ENCODE measurements at regions not wholly inside any gene's neighbourhood (a gene's known extent, or its start where the extent isn't known, plus 50 kb on each side); places are given as distances from the start of the nearest gene placed in this dataset.
A peak's percentile ranks its signal among the peaks of the same experiment; 100 is the strongest.

DNA sequence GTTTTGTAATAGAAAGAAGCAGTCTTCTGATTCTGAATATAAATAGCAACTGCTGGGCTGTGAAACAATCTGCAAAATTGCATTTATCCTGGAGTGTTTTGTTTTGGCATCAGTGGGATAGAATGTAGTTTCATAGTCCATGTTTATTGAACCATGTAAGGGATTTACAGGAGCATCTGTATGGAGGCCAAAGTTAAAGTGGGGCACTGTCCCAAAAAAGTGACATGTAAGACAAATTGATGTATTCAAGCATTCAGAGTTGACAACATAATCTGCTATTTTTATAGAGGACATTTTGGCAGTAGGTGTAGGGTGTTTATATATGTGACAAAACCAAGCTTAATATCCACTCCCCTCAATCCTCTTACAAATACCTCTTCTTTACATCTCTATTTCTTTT is 200.5 kb upstream of the ANK2 start:
- no peak for FAIRE-seq

GRCh38 chr4:112852601-112853000 is 196.9 kb upstream of the ANK2 start:
- no peak for FAIRE-seq

DNA sequence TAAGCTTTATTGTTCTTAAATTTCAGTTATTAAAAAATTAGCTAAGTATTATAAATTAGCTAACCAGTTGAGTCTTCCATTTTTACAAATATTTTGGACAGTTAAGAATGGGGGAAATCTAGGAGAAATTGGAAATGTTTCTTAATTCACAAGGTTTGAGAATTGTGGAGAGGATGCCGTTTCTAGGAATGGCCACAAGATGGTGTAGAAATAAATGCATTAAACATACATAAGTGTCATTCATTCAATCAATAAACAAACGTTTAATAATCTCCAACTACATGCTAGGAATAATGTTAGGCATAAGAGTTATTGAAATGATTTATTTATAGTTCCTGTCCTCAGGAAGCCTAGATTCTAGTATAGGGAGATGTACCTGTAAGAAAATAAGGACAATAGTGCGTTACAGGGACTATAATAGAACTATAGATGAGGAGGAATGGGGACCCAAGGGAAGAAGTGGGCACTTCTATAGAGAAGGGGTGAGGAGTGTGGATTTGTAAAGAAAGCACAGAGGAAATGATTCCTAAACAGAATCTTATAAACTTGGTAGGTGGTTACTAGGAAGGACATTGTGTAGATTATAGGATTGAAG is 195.7 kb upstream of the ANK2 start:
- FAIRE-seq: peak; percentile 41

GRCh38 chr4:112854420-112854819 is 195.0 kb upstream of the ANK2 start:
- FAIRE-seq: no peak

GRCh38 chr4:112855058-112855457 is 194.4 kb upstream of the ANK2 start:
- FAIRE-seq: no peak

GRCh38 chr4:112857461-112857860 is 192.0 kb upstream of the ANK2 start:
- FAIRE-seq: no peak

DNA sequence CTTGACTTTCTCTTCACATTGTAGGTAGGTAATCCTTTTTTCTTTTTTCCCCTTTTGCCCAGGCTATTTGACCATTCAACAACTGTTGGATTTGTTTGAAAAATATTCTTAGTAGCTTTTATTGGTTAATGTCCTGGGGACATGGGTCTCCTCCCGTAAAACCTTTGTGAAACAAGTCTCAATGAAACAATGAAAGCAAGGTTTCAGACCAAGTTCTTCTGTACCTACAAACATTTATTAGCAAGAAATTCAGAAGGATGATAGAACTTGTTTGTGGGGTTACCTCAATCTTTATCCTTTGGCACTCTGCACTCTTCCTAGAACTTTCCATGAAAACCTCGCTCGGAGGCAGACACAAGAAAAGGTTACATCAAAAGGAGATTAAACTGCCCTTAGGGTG is 190.7 kb upstream of the ANK2 start:
- no peak for FAIRE-seq

DNA sequence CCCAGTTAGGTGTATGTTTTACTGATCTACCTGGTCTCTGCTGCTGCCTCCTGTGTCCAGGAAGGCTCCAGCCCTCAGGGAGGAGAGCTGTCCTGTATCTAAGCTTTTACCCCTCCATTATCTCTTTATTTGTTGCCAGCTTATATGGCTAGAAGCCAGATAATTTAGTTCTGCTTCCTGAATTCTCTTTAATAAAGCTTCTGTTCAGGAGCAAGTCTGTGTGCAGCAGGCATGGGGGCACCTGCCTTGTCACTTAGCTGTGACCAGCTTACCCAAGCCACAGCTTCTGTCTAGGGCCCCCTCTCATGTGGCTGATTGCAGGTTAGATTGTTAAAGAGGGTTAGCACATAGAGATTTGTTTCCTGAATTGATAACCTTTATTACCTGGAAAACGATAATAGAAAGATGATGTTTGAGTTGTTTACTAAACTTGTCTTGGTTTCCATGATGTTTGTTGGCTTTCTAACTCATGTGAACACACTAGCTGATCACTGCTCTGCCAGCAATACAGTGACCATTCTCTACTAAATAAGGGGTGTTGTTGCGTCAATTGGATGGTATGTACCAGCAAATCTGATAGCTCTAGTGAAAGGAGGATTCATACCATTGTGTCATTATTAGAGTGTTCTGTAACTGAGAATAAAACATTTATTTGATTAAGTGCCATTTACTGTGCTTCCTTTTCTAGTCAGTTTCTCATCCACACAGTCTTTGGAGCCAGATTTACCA is 189.8 kb upstream of the ANK2 start:
- no peak for FAIRE-seq

GRCh38 chr4:112860830-112861690 is 188.4 kb upstream of the ANK2 start:
- no peak for FAIRE-seq

DNA sequence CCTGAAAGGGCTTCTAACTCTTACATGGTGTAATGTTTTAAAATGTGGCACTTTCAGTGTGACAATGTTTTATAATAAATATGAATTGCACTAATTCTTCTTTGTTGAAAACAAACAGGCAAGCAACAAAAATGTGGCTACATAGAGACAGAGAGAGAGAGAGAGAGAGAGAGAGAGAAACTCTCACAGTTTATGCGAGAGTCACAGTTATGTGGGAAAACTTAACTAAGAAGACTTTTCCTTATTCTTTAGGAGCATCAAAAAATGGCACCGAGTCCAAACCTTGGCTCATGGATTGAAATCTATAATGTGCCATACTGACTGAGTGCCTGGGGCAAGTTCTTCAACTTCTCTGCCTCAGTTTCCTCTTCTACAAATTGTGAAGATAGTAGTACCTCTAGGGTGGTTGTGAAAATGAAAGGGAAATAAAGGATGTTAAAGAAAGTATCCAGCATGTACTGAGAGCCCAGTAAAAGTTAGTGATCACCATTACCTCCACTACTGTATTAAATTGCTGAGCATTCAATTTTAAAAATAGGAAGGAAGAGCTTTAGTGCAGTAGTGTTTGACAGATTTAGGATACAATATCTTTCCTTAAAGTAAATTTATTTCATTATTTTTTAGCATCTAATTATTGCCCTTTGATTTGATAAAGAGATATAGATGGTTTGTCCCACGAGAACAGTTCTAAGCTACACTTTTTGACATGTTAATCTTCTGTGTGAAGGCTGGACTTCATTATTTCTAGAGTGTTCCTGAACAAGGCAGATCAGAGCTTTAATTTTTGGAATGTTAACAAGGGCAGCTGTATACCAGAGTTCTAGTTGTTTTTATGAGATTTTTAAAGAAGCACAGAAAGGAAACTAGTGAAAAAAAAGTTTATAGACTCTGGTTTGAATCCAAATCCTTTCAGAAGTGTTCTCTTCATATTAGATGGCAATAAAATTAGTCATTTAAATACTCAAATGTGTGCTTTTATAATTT is 187.5 kb upstream of the ANK2 start:
- peak; percentile 94 for FAIRE-seq

- FAIRE-seq: peak; percentile 53
Measured at GRCh38 chr4:112865443-112865842, 184.0 kb upstream of the ANK2 start.

DNA sequence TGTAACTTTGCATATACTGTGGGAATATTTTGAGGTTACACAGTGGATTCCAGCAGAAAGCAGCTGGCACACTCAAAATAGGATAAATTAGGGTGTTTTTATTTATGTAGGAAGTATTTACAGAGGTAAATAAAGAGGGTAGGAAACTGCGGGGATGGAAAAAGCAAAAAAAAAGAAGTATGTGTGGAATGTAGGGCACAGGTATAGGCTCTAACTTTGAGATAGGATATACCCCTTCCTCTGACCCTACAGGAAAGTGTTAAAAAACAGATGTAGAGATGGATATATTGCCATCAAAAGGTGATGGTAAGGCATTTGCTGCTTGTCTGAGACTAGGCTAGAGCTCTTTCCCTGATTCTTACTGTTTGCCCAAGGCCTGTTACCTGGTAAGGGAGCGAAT is 173.1 kb upstream of the ANK2 start:
- FAIRE-seq: no peak

DNA sequence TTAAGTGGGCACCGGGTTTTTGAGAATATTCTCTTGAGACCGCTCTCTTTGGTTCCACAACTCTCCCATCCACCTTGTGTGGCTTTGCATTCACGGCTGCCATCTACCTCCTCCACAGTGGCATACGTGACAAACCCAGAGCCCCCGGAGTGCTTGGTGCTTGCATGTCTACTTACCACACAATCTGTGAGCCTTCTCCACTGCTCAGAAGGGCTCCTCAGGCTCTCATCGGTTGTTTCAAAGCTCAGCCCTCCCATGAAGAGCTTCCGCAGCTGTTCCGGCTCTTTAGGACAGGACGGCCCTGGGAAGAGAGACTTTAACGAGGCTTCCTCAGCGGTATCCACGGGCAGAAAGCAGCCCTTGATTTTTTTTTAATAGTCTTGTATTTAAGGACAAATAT is 167.6 kb upstream of the ANK2 start:
- FAIRE-seq: no peak

DNA sequence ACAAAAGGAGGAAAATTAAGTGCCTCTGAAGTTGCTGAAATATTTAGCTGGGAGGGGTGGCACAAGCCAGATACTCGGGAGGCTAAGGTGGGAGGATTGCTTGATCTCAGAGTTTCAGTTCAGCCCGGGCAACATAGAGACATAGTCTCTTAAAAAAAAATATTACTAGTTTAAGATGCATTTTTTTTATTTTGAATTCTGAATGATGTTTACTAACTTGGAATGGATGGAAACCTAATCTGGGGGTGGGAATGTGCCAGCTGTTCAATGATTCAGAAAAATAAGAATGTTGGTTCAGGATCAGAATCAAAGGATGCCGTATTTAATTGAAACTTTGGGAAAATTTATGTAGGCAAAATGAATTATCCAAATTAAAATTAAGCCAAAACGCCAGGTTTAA is 167.2 kb upstream of the ANK2 start:
- FAIRE-seq: no peak

DNA sequence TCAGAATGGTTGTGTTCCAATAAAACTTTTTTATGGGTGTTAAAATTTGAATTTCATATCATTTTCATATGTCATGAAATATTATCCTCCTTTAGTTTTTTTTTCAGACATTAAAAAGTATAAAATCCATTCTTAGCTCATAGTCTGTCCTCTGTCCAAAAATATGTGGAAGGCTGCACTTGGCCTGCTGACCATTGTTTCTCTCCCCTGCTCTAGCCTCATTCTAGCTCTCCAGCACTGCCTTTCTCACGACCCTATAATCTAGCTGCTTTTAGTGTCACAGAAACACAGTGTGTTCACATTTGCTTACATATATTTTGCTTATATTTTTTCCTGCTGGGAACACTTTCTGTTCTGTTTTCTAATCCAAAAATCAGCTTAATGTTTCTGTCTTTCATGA is 165.0 kb upstream of the ANK2 start:
- FAIRE-seq: no peak

GRCh38 chr4:112885897-112886296 is 163.6 kb upstream of the ANK2 start:
- FAIRE-seq: no peak

- no peak for FAIRE-seq
Measured at GRCh38 chr4:112888622-112889021, 160.8 kb upstream of the ANK2 start.

- no peak for FAIRE-seq
Measured at GRCh38 chr4:112889199-112889598, 160.3 kb upstream of the ANK2 start.

- FAIRE-seq: peak; percentile 87
Measured at GRCh38 chr4:112889619-112890527, 159.6 kb upstream of the ANK2 start.

DNA sequence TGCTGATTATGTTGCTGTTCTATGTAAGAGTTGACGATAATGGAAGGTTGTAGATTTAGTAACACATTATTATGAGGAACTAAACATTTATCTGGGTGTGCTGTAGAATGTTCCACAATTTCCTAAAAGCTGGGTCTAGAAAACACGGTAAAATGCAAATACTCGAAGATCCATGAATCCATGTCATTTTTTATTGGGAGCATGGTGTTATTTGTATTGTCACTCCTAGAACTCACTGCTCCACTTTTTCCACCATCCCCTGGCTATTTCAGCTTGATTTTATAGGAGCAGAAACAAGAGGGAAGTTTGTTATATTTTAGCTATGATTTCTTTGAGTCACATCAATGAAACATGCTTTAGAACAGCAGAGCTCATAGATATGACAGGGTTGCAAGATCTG is 155.0 kb upstream of the ANK2 start:
- FAIRE-seq: no peak

- no peak for FAIRE-seq
Measured at GRCh38 chr4:112894951-112895350, 154.5 kb upstream of the ANK2 start.

Data from endometrium (tissue), 2 donors.